Liver (tissue), 8 donors: ENCODE measurements at regions not wholly inside any gene's neighbourhood (a gene's known extent, or its start where the extent isn't known, plus 50 kb on each side); places are given as distances from the start of the nearest gene placed in this dataset.
A peak's percentile ranks its signal among the peaks of the same experiment; 100 is the strongest.

Experiments
- DNase-seq: peaks from one replicate; pipeline ENCODE4 v3.0.0-alpha.2; 2017; ENCODE audit warnings: low spot score
- H3K27ac ChIP-seq, 2 donors: one replicate each; pipeline ENCODE4 v1.7.0; 2013; ENCODE audit warnings: inconsistent platforms in 2 of 2, low read length in 2 of 2, control low read depth in 1 of 2, low read depth in 1 of 2, mild to moderate bottlenecking in 1 of 2
- H3K27me3 ChIP-seq, 4 donors: one replicate each; pipeline versions ENCODE4 v1.6.1 to v1.7.0; 2013; ENCODE audit warnings: low read length in 3 of 4, inconsistent platforms in 1 of 4, mild to moderate bottlenecking in 1 of 4, moderate library complexity in 1 of 4; ENCODE audit not compliant: control insufficient read depth in 4 of 4, insufficient read depth in 4 of 4
- H3K36me3 ChIP-seq, 4 donors: one replicate each; pipeline versions ENCODE4 v1.6.1 to v1.7.0; 2013; ENCODE audit warnings: low read length in 3 of 4, mild to moderate bottlenecking in 3 of 4, low read depth in 1 of 4, moderate library complexity in 1 of 4; ENCODE audit not compliant: control insufficient read depth in 4 of 4, insufficient read depth in 3 of 4
- H3K4me1 ChIP-seq, 4 donors: one replicate each; pipeline versions ENCODE4 v1.6.1 to v1.7.0; 2013; ENCODE audit warnings: low read length in 3 of 4, mild to moderate bottlenecking in 3 of 4, moderate library complexity in 1 of 4; ENCODE audit not compliant: control insufficient read depth in 4 of 4, insufficient read depth in 4 of 4
- H3K4me3 ChIP-seq, 3 donors: one replicate each; pipeline versions ENCODE4 v1.6.1 to v1.7.0; 2013; ENCODE audit warnings: low read length in 3 of 3, control low read depth in 1 of 3, low read depth in 1 of 3, mild to moderate bottlenecking in 1 of 3
- H3K9ac ChIP-seq, 2 donors: one replicate each; pipeline ENCODE4 v1.7.0; 2013; ENCODE audit warnings: low read length in 2 of 2, mild to moderate bottlenecking in 2 of 2, moderate library complexity in 2 of 2, control low read depth in 1 of 2, low read depth in 1 of 2
- H3K9me3 ChIP-seq, 4 donors: one replicate each; pipeline versions ENCODE4 v1.6.1 to v1.7.0; 2013; ENCODE audit warnings: low read length in 3 of 4; ENCODE audit not compliant: control insufficient read depth in 4 of 4
- ATF3 ChIP-seq: IDR thresholded peaks from 2 replicates; pipeline ENCODE4 v1.6.1; 2016; ENCODE audit warnings: antibody characterized with exemption
- CTCF ChIP-seq: fragments of 150-350 bp; IDR thresholded peaks from 2 replicates; pipeline ENCODE4 v1.5.1; 2017; ENCODE audit warnings: improper control_type of control experiment, low read depth, low read length; ENCODE audit not compliant: missing input control
- EGR1 ChIP-seq, 2 donors: IDR thresholded peaks; 2 replicates each; pipeline ENCODE4 v1.6.1; 2016 to 2018; ENCODE audit warnings: antibody characterized with exemption in 2 of 2, low read depth in 2 of 2
- FOXA1 ChIP-seq: IDR thresholded peaks from 2 replicates; pipeline ENCODE4 v1.6.1; 2016; ENCODE audit warnings: antibody characterized with exemption
- FOXA2 ChIP-seq: IDR thresholded peaks from 2 replicates; pipeline ENCODE4 v1.6.1; 2016; ENCODE audit warnings: antibody characterized with exemption
- GABPA ChIP-seq, 2 donors: IDR thresholded peaks in 1 of 2; conservative IDR thresholded peaks in 1 of 2; 2 replicates each; pipeline ENCODE4 v1.6.1; 2016; ENCODE audit warnings: antibody characterized with exemption in 2 of 2, mild to moderate bottlenecking in 1 of 2, moderate library complexity in 1 of 2
- HNF4G ChIP-seq: IDR thresholded peaks from 2 replicates; pipeline ENCODE4 v1.6.1; 2016; ENCODE audit warnings: antibody characterized with exemption
- MAX ChIP-seq: IDR thresholded peaks from 2 replicates; pipeline ENCODE4 v1.6.1; 2016; ENCODE audit warnings: antibody characterized with exemption
- NR2F2 ChIP-seq: IDR thresholded peaks from 2 replicates; pipeline ENCODE4 v1.6.1; 2016; ENCODE audit warnings: antibody characterized with exemption
- RAD21 ChIP-seq, 2 donors: IDR thresholded peaks; 2 replicates each; pipeline ENCODE4 v1.6.1; 2016; ENCODE audit warnings: antibody characterized with exemption in 2 of 2, mild to moderate bottlenecking in 2 of 2
- RXRA ChIP-seq, 2 donors: IDR thresholded peaks; 2 replicates each; pipeline ENCODE4 v1.6.1; 2017 to 2018; ENCODE audit warnings: antibody characterized with exemption in 2 of 2, mild to moderate bottlenecking in 1 of 2
- SP1 ChIP-seq: IDR thresholded peaks from 2 replicates; pipeline ENCODE4 v1.6.1; 2018; ENCODE audit warnings: antibody characterized with exemption, mild to moderate bottlenecking
- TAF1 ChIP-seq: conservative IDR thresholded peaks from 2 replicates; pipeline ENCODE4 v1.6.1; 2016; ENCODE audit warnings: antibody characterized with exemption, mild to moderate bottlenecking
- YY1 ChIP-seq: IDR thresholded peaks from 2 replicates; pipeline ENCODE4 v1.6.1; 2016; ENCODE audit warnings: antibody characterized with exemption, mild to moderate bottlenecking
- ZBTB33 ChIP-seq: IDR thresholded peaks from 2 replicates; pipeline ENCODE4 v1.6.1; 2016; ENCODE audit warnings: antibody characterized with exemption
- WGBS: extraction: QIAGEN DNeasy Blood & Tissue Kit; methylation state at CpG from one replicate; pipeline ENCODE4 v1.1.7; 2013; 5-methylcytosine and 5-hydroxymethylcytosine counted together
- donor health status: healthy.
- donor health status: healthy.
- donor health status: healthy.
- donor health status: healthy.
- donor health status: healthy.

- Histone ChIP-seq H3K36me3 (no peaks in the 10 kb centered on the region), H3K9ac (no peak overlapping the region), H3K4me1 (peaks cover 6 to 40% (median 14%) of the 10 kb centered on the region in 4 donors), H3K4me3 (peak overlapping the region in 1 of 3 donors; percentile 20), H3K27me3 (no peaks in the 10 kb centered on the region), H3K27ac (no peak overlapping the region), H3K9me3 (no peaks in the 10 kb centered on the region)
- no peak for DNase-seq
- TF ChIP-seq ZBTB33 (no peak), NR2F2 (no peak), GABPA (IDR thresholded peaks at IDR 0.05 in 1 of 2, conservative IDR thresholded peaks at IDR 0.05 in 1 of 2) (no peak), MAX (no peak)
- 53% methylated on average over 41 of the region's 41 CpGs for WGBS
Measured at GRCh38 chrX:40167233-40167849, 69.6 kb upstream of the BCOR start.

GRCh38 chrX:40166582-40166981 lies 68.8 kb upstream of the BCOR start:
- no peak overlapping the region for H3K27ac ChIP-seq
- no peaks in the 10 kb centered on the region for H3K36me3 ChIP-seq
- no peaks in the 10 kb centered on the region for H3K9me3 ChIP-seq
- 84% methylated on average over 4 of the region's 4 CpGs for whole genome bisulfite sequencing
- TF ChIP-seq SP1 (no peak), RAD21 (IDR thresholded peaks at IDR 0.05) (no peak), FOXA2 (no peak), YY1 (no peak)
- peaks cover 4 to 33% (median 12%) of the 10 kb centered on the region in 4 donors for H3K4me1 ChIP-seq
- no peak overlapping the region for H3K9ac ChIP-seq
- no peaks in the 10 kb centered on the region for H3K27me3 ChIP-seq
- no peak for DNase-seq
- no peak overlapping the region for H3K4me3 ChIP-seq

- Histone ChIP-seq H3K36me3 (no peaks in the 10 kb centered on the region), H3K27me3 (no peaks in the 10 kb centered on the region), H3K4me1 (peaks cover 2 to 30% (median 12%) of the 10 kb centered on the region in 4 donors), H3K9me3 (no peaks in the 10 kb centered on the region), H3K9ac (no peak overlapping the region), H3K27ac (no peak overlapping the region), H3K4me3 (no peak overlapping the region)
- DNase-seq, result no peak
- TF ChIP-seq HNF4G, result no peak
- TF ChIP-seq CTCF, result no peak
- no peak for TF ChIP-seq EGR1 (IDR thresholded peaks at IDR 0.05; ENCODE audit: low read depth in 2 of 2)
- TF ChIP-seq MAX, result no peak
- no peak for TF ChIP-seq FOXA1
- no peak for TF ChIP-seq RXRA (IDR thresholded peaks at IDR 0.05)
- no peak for TF ChIP-seq TAF1
- TF ChIP-seq GABPA (IDR thresholded peaks at IDR 0.05 in 1 of 2, conservative IDR thresholded peaks at IDR 0.05 in 1 of 2), result no peak
- no peak for TF ChIP-seq ATF3
- no peak for TF ChIP-seq ZBTB33
- TF ChIP-seq SP1, result no peak
- TF ChIP-seq YY1, result no peak
- no peak for TF ChIP-seq NR2F2
- WGBS, result 90% methylated on average over 6 of the region's 6 CpGs
Measured at GRCh38 chrX:40165861-40166260, 68.1 kb upstream of the BCOR start.
